K562 (cell line): ENCODE measurements at regions not wholly inside any gene's neighbourhood (a gene's known extent, or its start where the extent isn't known, plus 50 kb on each side); places are given as distances from the start of the nearest gene placed in this dataset.

ENCODE experiments used
- ATAC-seq: fragments of 200-7000 bp; cut with Tn5 transposase; 3 replicates; pipeline ENCODE4 v1.9.1; 2020; ENCODE audit warnings: moderate library complexity
- BruUV-seq: library from RNA; stranded (reverse); fragments of 400-500 nt; replicated peaks from 2 replicates; lab custom pipeline; 2021; lab: Mats Ljungman, UMichigan
- CTCF ChIA-PET: fragments of 300-600 bp; formaldehyde crosslinking; extraction: SDS; loops from one replicate; lab custom pipeline; 2021; ENCODE audit warnings: low intra/inter-chr PET ratio; lab: Yijun Ruan, JAX
- POLR2A ChIA-PET: fragments of 300-600, 350-650 bp; sonication (Branson Sonifier 250); formaldehyde crosslinking; extraction: SDS; loops from one replicate; lab custom pipeline; 2021; ENCODE audit warnings: antibody characterized with exemption, inconsistent platforms; lab: Yijun Ruan, JAX
- DNase-seq, 4 experiments: peaks; one replicate each; pipeline versions ENCODE4 v3.0.0 to v3.0.0-alpha.2; 2011 to 2018; ENCODE audit warnings: low spot score in 3 of 4, mixed read lengths in 3 of 4; ENCODE audit errors: extremely low read depth in 1 of 4
- FAIRE-seq: peaks from 2 replicates; lab custom pipeline; 2011; peaks lifted over from hg19 to GRCh38; lab: Jason Lieb, UNC
- H2AFZ ChIP-seq: 2 replicates; pipeline ENCODE4 v1.6.0; 2011; ENCODE audit warnings: low read depth, low read length, control low read depth, inconsistent platforms
- H3K27ac ChIP-seq: fragments of 200-600 bp; 3 replicates; pipeline ENCODE4 v1.8.0; 2011; ENCODE audit warnings: low read depth, mild to moderate bottlenecking, control low read depth, inconsistent platforms, low read length, moderate library complexity, mixed read lengths; ENCODE audit errors: extremely low read depth
- H3K27me3 ChIP-seq, 2 experiments: fragments of 300-600 bp in 1 of 2; 2 replicates in 1 of 2; 3 replicates in 1 of 2; pipeline versions ENCODE4 v1.6.0 to v1.8.0; 2011; ENCODE audit warnings: inconsistent platforms in 2 of 2, low read length in 2 of 2, mild to moderate bottlenecking in 1 of 2, mixed read lengths in 1 of 2, moderate library complexity in 1 of 2; ENCODE audit not compliant: control insufficient read depth in 2 of 2, insufficient read depth in 2 of 2
- H3K36me3 ChIP-seq: fragments of 300-600 bp; 3 replicates; pipeline ENCODE4 v1.8.0; 2011; ENCODE audit warnings: mild to moderate bottlenecking, low read length, inconsistent platforms; ENCODE audit not compliant: control insufficient read depth, insufficient read depth
- H3K4me1 ChIP-seq, 2 experiments: fragments of 200-600 bp in 1 of 2; replicated peaks in 1 of 2; 2 replicates in 1 of 2; 3 replicates in 1 of 2; pipeline versions ENCODE4 v1.5.1 to v1.8.0; 2011; ENCODE audit warnings: inconsistent platforms in 2 of 2, low read length in 2 of 2, mild to moderate bottlenecking in 1 of 2, mixed read lengths in 1 of 2, moderate library complexity in 1 of 2; ENCODE audit not compliant: control insufficient read depth in 2 of 2, insufficient read depth in 2 of 2
- H3K4me2 ChIP-seq: 2 replicates; pipeline ENCODE4 v1.6.1; 2011; ENCODE audit warnings: low read length, control low read depth, inconsistent platforms, mixed read lengths; ENCODE audit not compliant: insufficient read depth
- H3K4me3 ChIP-seq: fragments of 200-600 bp; sonication (generic), shearing (Covaris generic); 2 replicates; pipeline ENCODE4 v1.5.1; 2016; ENCODE audit warnings: control low read depth, inconsistent platforms
- H3K79me2 ChIP-seq: fragments of 200-600 bp; 3 replicates; pipeline ENCODE4 v1.8.0; 2011; ENCODE audit warnings: low read length, inconsistent platforms; ENCODE audit not compliant: control insufficient read depth, insufficient read depth
- H3K9ac ChIP-seq, 2 experiments: 2 replicates each; pipeline versions ENCODE4 v1.6.0 to v1.6.1; 2011; ENCODE audit warnings: low read depth in 2 of 2, low read length in 2 of 2, control low read depth in 1 of 2, inconsistent platforms in 1 of 2, mild to moderate bottlenecking in 1 of 2, mixed read lengths in 1 of 2; ENCODE audit not compliant: insufficient read depth in 1 of 2
- H3K9me1 ChIP-seq: one replicate; pipeline ENCODE4 v1.6.0; 2011; ENCODE audit warnings: inconsistent platforms, mild to moderate bottlenecking, low read length, moderate library complexity; ENCODE audit not compliant: control insufficient read depth, insufficient read depth
- H3K9me3 ChIP-seq: replicated peaks from 2 replicates; pipeline ENCODE4 v1.5.1; 2011; ENCODE audit warnings: low read depth, low read length, inconsistent platforms; ENCODE audit not compliant: control insufficient read depth, insufficient read depth
- H4K20me1 ChIP-seq: replicated peaks from 2 replicates; pipeline ENCODE4 v1.6.1; 2011; ENCODE audit warnings: low read length, inconsistent platforms, mixed read lengths; ENCODE audit not compliant: control insufficient read depth, insufficient read depth
- CBX1 ChIP-seq: sonication (generic); IDR thresholded peaks from 2 replicates; pipeline ENCODE4 v1.6.1; 2016; ENCODE audit warnings: antibody characterized with exemption, low read depth, mild to moderate bottlenecking
- FUS ChIP-seq: fragments of 200-400 bp; formaldehyde crosslinking; optimal IDR thresholded peaks from 2 replicates; pipeline ENCODE3; 2017; ENCODE audit warnings: low read depth, low read length
- GTF2F1 ChIP-seq: IDR thresholded peaks from 2 replicates; pipeline ENCODE4 v1.6.1; 2011; ENCODE audit warnings: low read depth, low read length, improper control_type of control experiment
- NFIC ChIP-seq: fragments of 450-650 bp; IDR thresholded peaks from 2 replicates; pipeline ENCODE4 v1.6.1; 2017; ENCODE audit warnings: mild to moderate bottlenecking, inconsistent platforms
- NFIX ChIP-seq: fragments of 250-450 bp; sonication (Bioruptor Pico); IDR thresholded peaks from 2 replicates; pipeline ENCODE4 v1.4.0; 2020; ENCODE audit warnings: low read depth, mild to moderate bottlenecking, moderate library complexity
- ZNF143 ChIP-seq: sonication (generic); formaldehyde crosslinking; IDR thresholded peaks from 2 replicates; pipeline ENCODE4 v1.9.0; 2022; ENCODE audit warnings: mild to moderate bottlenecking, missing genetic modification reagents
- ZNF239 ChIP-seq: fragments of 250-450 bp; sonication (Bioruptor Pico); IDR thresholded peaks from 2 replicates; pipeline ENCODE4 v1.4.0; 2020; ENCODE audit warnings: mild to moderate bottlenecking
- ZSCAN32 ChIP-seq: fragments of 450-650 bp; formaldehyde crosslinking; IDR thresholded peaks from 2 replicates; pipeline ENCODE4 v1.4.0; 2020; ENCODE audit warnings: mild to moderate bottlenecking, moderate library complexity
- WGBS: fragments of 100-300 bp; shearing (Covaris generic); methylation state at CpG from one replicate; pipeline ENCODE4 v1.1.6; 2016; ENCODE audit warnings: low coverage, mixed read lengths; ENCODE audit not compliant: insufficient coverage; ENCODE audit errors: missing lambda C conversion rate; 5-methylcytosine and 5-hydroxymethylcytosine counted together
- in situ Hi-C: fragments of 300-500 bp; cut with MboI; formaldehyde crosslinking; loops from 4 replicates; pipeline ENCODE4 v1.15.0; 2018; ENCODE audit warnings: inconsistent platforms, mixed read lengths
- intact Hi-C: fragments of 100-400 bp; cut with micrococcal nuclease; formaldehyde crosslinking; loops from 2 replicates; pipeline ENCODE4 v1.14.2; 2022
- TF ChIP-seq, protein P1 (sequence below): sonication (generic); formaldehyde crosslinking; IDR thresholded peaks from 2 replicates; pipeline ENCODE4 v1.8.0; 2022; ENCODE audit warnings: missing genetic modification reagents, mild to moderate bottlenecking, borderline replicate concordance
- TF ChIP-seq, protein P2 (sequence below): sonication (generic); formaldehyde crosslinking; IDR thresholded peaks from 2 replicates; pipeline ENCODE4 v1.8.0; 2023; ENCODE audit warnings: missing genetic modification reagents, mild to moderate bottlenecking, borderline replicate concordance

DNA sequence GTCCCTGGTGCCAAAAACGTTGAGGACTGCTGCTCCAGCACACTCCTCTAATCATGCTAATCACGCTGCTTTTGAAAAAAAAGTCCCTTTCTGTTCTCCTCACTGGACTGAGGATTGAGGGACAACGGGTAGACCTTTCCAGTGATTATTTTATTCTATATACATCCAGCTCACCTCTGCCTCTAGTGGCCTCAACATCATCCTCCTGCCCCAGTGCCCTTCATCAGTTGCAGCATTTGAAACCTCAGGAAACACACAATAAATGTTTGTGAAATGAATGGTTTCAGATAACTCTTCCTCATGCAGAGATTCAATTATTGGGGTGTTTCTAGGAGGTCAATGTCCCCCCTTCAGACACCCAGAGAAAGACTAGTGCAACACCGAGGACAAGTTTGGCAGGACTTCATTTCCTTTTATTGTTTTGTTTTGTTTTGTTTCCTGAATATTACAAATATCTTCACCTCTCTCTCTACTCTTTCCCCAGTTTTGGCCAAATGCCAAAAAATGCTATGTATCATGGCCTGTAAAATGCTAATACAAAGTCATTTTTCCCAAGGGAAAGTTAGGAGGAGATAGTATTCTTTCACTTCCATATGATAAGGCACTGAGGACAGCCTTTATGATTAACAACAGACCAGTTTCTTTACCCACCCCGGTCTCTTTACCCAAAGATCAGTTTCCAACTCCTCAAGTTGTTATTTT is 460.1 kb upstream of the SLIT2 start:
- Histone ChIP-seq H3K9ac (no peak overlapping the region), H3K4me3 (no peak overlapping the region), H3K9me1 (no peaks in the 10 kb centered on the region), H3K79me2 (no peaks in the 10 kb centered on the region), H3K27me3 (no peaks in the 10 kb centered on the region), H3K27ac (no peak overlapping the region), H3K4me1 (no peaks in the 10 kb centered on the region), H3K9me3 (no peaks in the 10 kb centered on the region), H4K20me1 (no peaks in the 10 kb centered on the region), H3K36me3 (no peaks in the 10 kb centered on the region), H3K4me2 (no peak overlapping the region), H2AFZ (no peak overlapping the region)
- no peak for FAIRE-seq
- no peak for ATAC-seq
- DNase-seq = no peak
- ChIA-PET POLR2A (no interaction called here), CTCF (no interaction called here)
- BruUV-seq = no TSS peak
- WGBS = 0% methylated on average over 5 of the region's 5 CpGs
- no peak for TF ChIP-seq CBX1
- no peak for TF ChIP-seq ZNF239 (CRISPR knock-in tag)
- peak; percentile 57 for TF ChIP-seq NFIX (CRISPR knock-in tag)
- TF ChIP-seq, protein P1, sequence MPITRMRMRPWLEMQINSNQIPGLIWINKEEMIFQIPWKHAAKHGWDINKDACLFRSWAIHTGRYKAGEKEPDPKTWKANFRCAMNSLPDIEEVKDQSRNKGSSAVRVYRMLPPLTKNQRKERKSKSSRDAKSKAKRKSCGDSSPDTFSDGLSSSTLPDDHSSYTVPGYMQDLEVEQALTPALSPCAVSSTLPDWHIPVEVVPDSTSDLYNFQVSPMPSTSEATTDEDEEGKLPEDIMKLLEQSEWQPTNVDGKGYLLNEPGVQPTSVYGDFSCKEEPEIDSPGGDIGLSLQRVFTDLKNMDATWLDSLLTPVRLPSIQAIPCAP (CRISPR knock-in tag) = no peak
- TF ChIP-seq, protein P2, sequence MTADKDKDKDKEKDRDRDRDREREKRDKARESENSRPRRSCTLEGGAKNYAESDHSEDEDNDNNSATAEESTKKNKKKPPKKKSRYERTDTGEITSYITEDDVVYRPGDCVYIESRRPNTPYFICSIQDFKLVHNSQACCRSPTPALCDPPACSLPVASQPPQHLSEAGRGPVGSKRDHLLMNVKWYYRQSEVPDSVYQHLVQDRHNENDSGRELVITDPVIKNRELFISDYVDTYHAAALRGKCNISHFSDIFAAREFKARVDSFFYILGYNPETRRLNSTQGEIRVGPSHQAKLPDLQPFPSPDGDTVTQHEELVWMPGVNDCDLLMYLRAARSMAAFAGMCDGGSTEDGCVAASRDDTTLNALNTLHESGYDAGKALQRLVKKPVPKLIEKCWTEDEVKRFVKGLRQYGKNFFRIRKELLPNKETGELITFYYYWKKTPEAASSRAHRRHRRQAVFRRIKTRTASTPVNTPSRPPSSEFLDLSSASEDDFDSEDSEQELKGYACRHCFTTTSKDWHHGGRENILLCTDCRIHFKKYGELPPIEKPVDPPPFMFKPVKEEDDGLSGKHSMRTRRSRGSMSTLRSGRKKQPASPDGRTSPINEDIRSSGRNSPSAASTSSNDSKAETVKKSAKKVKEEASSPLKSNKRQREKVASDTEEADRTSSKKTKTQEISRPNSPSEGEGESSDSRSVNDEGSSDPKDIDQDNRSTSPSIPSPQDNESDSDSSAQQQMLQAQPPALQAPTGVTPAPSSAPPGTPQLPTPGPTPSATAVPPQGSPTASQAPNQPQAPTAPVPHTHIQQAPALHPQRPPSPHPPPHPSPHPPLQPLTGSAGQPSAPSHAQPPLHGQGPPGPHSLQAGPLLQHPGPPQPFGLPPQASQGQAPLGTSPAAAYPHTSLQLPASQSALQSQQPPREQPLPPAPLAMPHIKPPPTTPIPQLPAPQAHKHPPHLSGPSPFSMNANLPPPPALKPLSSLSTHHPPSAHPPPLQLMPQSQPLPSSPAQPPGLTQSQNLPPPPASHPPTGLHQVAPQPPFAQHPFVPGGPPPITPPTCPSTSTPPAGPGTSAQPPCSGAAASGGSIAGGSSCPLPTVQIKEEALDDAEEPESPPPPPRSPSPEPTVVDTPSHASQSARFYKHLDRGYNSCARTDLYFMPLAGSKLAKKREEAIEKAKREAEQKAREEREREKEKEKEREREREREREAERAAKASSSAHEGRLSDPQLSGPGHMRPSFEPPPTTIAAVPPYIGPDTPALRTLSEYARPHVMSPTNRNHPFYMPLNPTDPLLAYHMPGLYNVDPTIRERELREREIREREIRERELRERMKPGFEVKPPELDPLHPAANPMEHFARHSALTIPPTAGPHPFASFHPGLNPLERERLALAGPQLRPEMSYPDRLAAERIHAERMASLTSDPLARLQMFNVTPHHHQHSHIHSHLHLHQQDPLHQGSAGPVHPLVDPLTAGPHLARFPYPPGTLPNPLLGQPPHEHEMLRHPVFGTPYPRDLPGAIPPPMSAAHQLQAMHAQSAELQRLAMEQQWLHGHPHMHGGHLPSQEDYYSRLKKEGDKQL = no peak
- TF ChIP-seq GTF2F1 = no peak
- TF ChIP-seq FUS = no peak
- TF ChIP-seq ZNF143 = no peak
- peak; percentile 80 for TF ChIP-seq NFIC
- TF ChIP-seq ZSCAN32 (CRISPR knock-in tag) = no peak
- in situ Hi-C loops = no loop called here
- intact Hi-C loops = no loop called here
